Liver (tissue), 3 donors: ENCODE measurements at regions not wholly inside any gene's neighbourhood (a gene's known extent, or its start where the extent isn't known, plus 50 kb on each side); places are given as distances from the start of the nearest gene placed in this dataset.

Source experiments
- CTCF ChIP-seq: fragments of 150-350 bp; IDR thresholded peaks from 2 replicates; pipeline ENCODE4 v1.5.1; 2017; ENCODE audit warnings: improper control_type of control experiment, low read depth, low read length; ENCODE audit not compliant: missing input control
- EGR1 ChIP-seq, 2 donors: IDR thresholded peaks; 2 replicates each; pipeline ENCODE4 v1.6.1; 2016 to 2018; ENCODE audit warnings: antibody characterized with exemption in 2 of 2, low read depth in 2 of 2
- GABPA ChIP-seq, 2 donors: IDR thresholded peaks in 1 of 2; conservative IDR thresholded peaks in 1 of 2; 2 replicates each; pipeline ENCODE4 v1.6.1; 2016; ENCODE audit warnings: antibody characterized with exemption in 2 of 2, mild to moderate bottlenecking in 1 of 2, moderate library complexity in 1 of 2
- RAD21 ChIP-seq, 2 donors: IDR thresholded peaks; 2 replicates each; pipeline ENCODE4 v1.6.1; 2016; ENCODE audit warnings: antibody characterized with exemption in 2 of 2, mild to moderate bottlenecking in 2 of 2
- RXRA ChIP-seq, 2 donors: IDR thresholded peaks; 2 replicates each; pipeline ENCODE4 v1.6.1; 2017 to 2018; ENCODE audit warnings: antibody characterized with exemption in 2 of 2, mild to moderate bottlenecking in 1 of 2
- SP1 ChIP-seq: IDR thresholded peaks from 2 replicates; pipeline ENCODE4 v1.6.1; 2018; ENCODE audit warnings: antibody characterized with exemption, mild to moderate bottlenecking
- TAF1 ChIP-seq: conservative IDR thresholded peaks from 2 replicates; pipeline ENCODE4 v1.6.1; 2016; ENCODE audit warnings: antibody characterized with exemption, mild to moderate bottlenecking
- YY1 ChIP-seq: IDR thresholded peaks from 2 replicates; pipeline ENCODE4 v1.6.1; 2016; ENCODE audit warnings: antibody characterized with exemption, mild to moderate bottlenecking
- TF ChIP-seq, protein P1 (sequence below): IDR thresholded peaks from 2 replicates; pipeline ENCODE4 v1.6.1; 2016; ENCODE audit warnings: antibody characterized with exemption
- donor health status: healthy.
- donor health status: healthy.

DNA sequence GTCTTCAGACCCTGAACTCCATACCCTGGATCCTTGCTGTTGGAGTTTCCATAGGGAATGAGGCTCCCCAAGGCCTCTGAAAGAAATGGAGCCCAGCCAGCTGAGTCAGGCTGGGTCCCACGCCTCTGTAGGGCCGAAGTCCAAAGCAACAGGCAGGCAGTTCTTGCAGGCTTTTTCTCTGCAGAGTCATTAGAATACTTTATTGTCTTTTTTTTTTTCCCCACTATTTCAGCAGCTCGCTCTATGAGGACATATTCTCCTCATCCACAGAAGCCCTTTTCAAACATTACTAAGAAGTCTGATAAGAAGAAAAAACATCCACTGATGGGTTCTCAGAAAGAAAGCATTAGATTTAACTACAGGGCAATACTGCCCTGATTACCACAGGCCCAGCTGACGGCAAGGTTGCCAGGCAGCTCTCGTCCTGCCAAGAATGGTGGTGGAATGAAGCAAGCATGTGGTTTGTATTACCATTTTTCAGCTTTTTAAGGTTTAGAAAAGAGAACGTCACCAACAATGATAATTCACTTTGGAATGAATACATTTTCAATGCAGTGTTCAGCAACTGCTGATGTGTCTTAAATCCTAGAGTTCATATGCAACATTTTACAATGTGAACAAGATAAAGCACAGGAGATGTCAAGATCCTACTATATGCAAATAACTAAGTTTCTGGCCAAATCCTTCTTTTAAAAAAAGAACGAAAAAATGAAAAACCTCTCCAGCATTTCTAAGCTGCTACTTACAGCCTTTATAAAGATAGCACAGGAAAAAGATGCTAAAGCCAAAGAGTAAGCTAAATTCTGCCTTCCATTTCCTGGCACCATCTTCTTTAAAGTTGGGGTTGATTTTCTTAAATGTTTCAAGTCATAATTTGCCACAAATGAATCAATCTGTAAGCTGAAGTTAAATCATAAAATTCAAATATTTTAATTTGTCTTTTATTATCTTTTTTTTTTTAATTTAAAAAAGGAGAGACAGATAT, 223.6 kb upstream of the CITED2 start:
- TF ChIP-seq CTCF (no peak), YY1 (peak; percentile 71), RXRA (IDR thresholded peaks at IDR 0.05) (peak; percentile 29 to 40), RAD21 (IDR thresholded peaks at IDR 0.05) (peak; percentile 50 to 51), SP1 (peak; percentile 70), EGR1 (IDR thresholded peaks at IDR 0.05; ENCODE audit: low read depth in 2 of 2) (peak in 1 of 2 donors; percentile 39), GABPA (IDR thresholded peaks at IDR 0.05 in 1 of 2, conservative IDR thresholded peaks at IDR 0.05 in 1 of 2) (no peak), TAF1 (no peak)
- TF ChIP-seq, protein P1, sequence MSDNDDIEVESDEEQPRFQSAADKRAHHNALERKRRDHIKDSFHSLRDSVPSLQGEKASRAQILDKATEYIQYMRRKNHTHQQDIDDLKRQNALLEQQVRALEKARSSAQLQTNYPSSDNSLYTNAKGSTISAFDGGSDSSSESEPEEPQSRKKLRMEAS, result peak; percentile 16
